ENCODE measurements at regions not wholly inside any gene's neighbourhood (a gene's known extent, or its start where the extent isn't known, plus 50 kb on each side); places are given as distances from the start of the nearest gene placed in this dataset.

GRCh38 chr18:45497595-45498286 lies 117.5 kb upstream of the SLC14A2 start:
- H3K4me2 ChIP-seq (ENCODE audit: insufficient read depth, low read length), result no peak overlapping the region
- no peak overlapping the region for H3K9ac ChIP-seq (replicated peaks; ENCODE audit: extremely low read depth, insufficient read depth, low read length)
- H3K9me1 ChIP-seq (replicated peaks; ENCODE audit: control insufficient read depth, extremely low read depth, insufficient read depth, low read length), result no peaks in the 10 kb centered on the region
- BruUV-seq (replicated peaks), result no TSS peak
- no peaks in the 10 kb centered on the region for H3K4me1 ChIP-seq (ENCODE audit: control insufficient read depth, extremely low read depth, insufficient read depth, low read length)
- H3K79me2 ChIP-seq (ENCODE audit: control insufficient read depth, insufficient read depth, low read length), result no peaks in the 10 kb centered on the region
- intact Hi-C loops (cut with micrococcal nuclease) (no loop called here), dilution Hi-C loops (cut with MboI; ENCODE audit: extremely low pct_ligation_motif_present, low sequenced_read_pairs) (no loop called here)
- no peak for FAIRE-seq
- DNase-seq (ENCODE audit: low read depth, low spot score), result no peak
- ChIA-PET POLR2A (no interaction called here), CTCF (no interaction called here)
- TF ChIP-seq MYC (IDR thresholded peaks at IDR 0.05; ENCODE audit: low read depth, low read length) (no peak), POLR2AphosphoS5 (IDR thresholded peaks at IDR 0.05; ENCODE audit: insufficient read depth, low read depth, low read length) (no peak), FOS (IDR thresholded peaks at IDR 0.05; ENCODE audit: borderline replicate concordance, insufficient read depth, low read length) (no peak)
- H4K20me1 ChIP-seq (replicated peaks; ENCODE audit: control insufficient read depth, extremely low read depth, insufficient read depth, low read length), result no peaks in the 10 kb centered on the region
- no peaks in the 10 kb centered on the region for H3K9me3 ChIP-seq (replicated peaks; ENCODE audit: control insufficient read depth, insufficient read depth, low read length)
- H3K36me3 ChIP-seq (ENCODE audit: control insufficient read depth in 2 of 2, extremely low read depth in 1 of 2, insufficient read depth in 2 of 2, low read length in 2 of 2), result no peaks in the 10 kb centered on the region
- H3K27ac ChIP-seq (ENCODE audit: insufficient read depth, low read depth, low read length), result no peak overlapping the region
- no peak overlapping the region for H3K4me3 ChIP-seq (replicated peaks in 1 of 3; ENCODE audit: insufficient read depth in 1 of 3, low read depth in 1 of 3, low read length in 3 of 3)
- no peaks in the 10 kb centered on the region for H3K27me3 ChIP-seq (ENCODE audit: control insufficient read depth in 2 of 2, insufficient read depth in 2 of 2, low read length in 2 of 2)
- H2AFZ ChIP-seq (ENCODE audit: low read depth, low read length), result no peak overlapping the region

- Histone ChIP-seq H3K9ac (replicated peaks; ENCODE audit: extremely low read depth, insufficient read depth, low read length) (no peak overlapping the region), H3K4me1 (ENCODE audit: control insufficient read depth, extremely low read depth, insufficient read depth, low read length) (no peaks in the 10 kb centered on the region), H3K4me2 (ENCODE audit: insufficient read depth, low read length) (no peak overlapping the region), H3K79me2 (ENCODE audit: control insufficient read depth, insufficient read depth, low read length) (no peaks in the 10 kb centered on the region), H3K27ac (ENCODE audit: insufficient read depth, low read depth, low read length) (no peak overlapping the region), H3K9me1 (replicated peaks; ENCODE audit: control insufficient read depth, extremely low read depth, insufficient read depth, low read length) (no peaks in the 10 kb centered on the region), H3K9me3 (replicated peaks; ENCODE audit: control insufficient read depth, insufficient read depth, low read length) (no peaks in the 10 kb centered on the region), H4K20me1 (replicated peaks; ENCODE audit: control insufficient read depth, extremely low read depth, insufficient read depth, low read length) (no peaks in the 10 kb centered on the region), H3K36me3 (ENCODE audit: control insufficient read depth in 2 of 2, extremely low read depth in 1 of 2, insufficient read depth in 2 of 2, low read length in 2 of 2) (no peaks in the 10 kb centered on the region), H3K4me3 (replicated peaks in 1 of 3; ENCODE audit: insufficient read depth in 1 of 3, low read depth in 1 of 3, low read length in 3 of 3) (no peak overlapping the region), H3K27me3 (ENCODE audit: control insufficient read depth in 2 of 2, insufficient read depth in 2 of 2, low read length in 2 of 2) (no peaks in the 10 kb centered on the region), H2AFZ (ENCODE audit: low read depth, low read length) (no peak overlapping the region)
- no peak for FAIRE-seq
- no TSS peak for BruUV-seq (replicated peaks)
- TF ChIP-seq GATA2 (IDR thresholded peaks at IDR 0.05; ENCODE audit: insufficient read depth, insufficient read length, low read depth, low read length), result no peak
- TF ChIP-seq JUN (IDR thresholded peaks at IDR 0.05; ENCODE audit: borderline replicate concordance, insufficient read depth, insufficient read length, low read depth), result no peak
- TF ChIP-seq MYC (IDR thresholded peaks at IDR 0.05; ENCODE audit: low read depth, low read length), result no peak
- no peak for TF ChIP-seq FOS (IDR thresholded peaks at IDR 0.05; ENCODE audit: borderline replicate concordance, insufficient read depth, low read length)
- TF ChIP-seq POLR2AphosphoS5 (IDR thresholded peaks at IDR 0.05; ENCODE audit: insufficient read depth, low read depth, low read length), result no peak
- TF ChIP-seq CTCF (IDR thresholded peaks at IDR 0.05; ENCODE audit: extremely low read depth in 1 of 2, insufficient read depth in 1 of 2, low read depth in 1 of 2, low read length in 2 of 2), result no peak
- no peak for TF ChIP-seq EZH2 (IDR thresholded peaks at IDR 0.05; ENCODE audit: borderline replicate concordance, low read depth, low read length, severe bottlenecking)
- TF ChIP-seq MAX (IDR thresholded peaks at IDR 0.05; ENCODE audit: insufficient read depth, insufficient read length), result no peak
- ChIA-PET POLR2A (no interaction called here), CTCF (no interaction called here)
- intact Hi-C loops (cut with micrococcal nuclease) (no loop called here), dilution Hi-C loops (cut with MboI; ENCODE audit: extremely low pct_ligation_motif_present, low sequenced_read_pairs) (no loop called here)
- DNase-seq (ENCODE audit: low read depth, low spot score), result no peak
Measured at GRCh38 chr18:45498287-45498658, 117.0 kb upstream of the SLC14A2 start.

All from endothelial cell of umbilical vein (primary cell).